Hematopoietic multipotent progenitor cell treated with erythropoietin and hydrocortisone succinate and interleukin-3 and kit ligand, for 17 days (in vitro differentiated cells): ENCODE measurements at regions not wholly inside any gene's neighbourhood (a gene's known extent, or its start where the extent isn't known, plus 50 kb on each side); places are given as distances from the start of the nearest gene placed in this dataset.

ENCODE experiments used
- DNase-seq: peaks from one replicate; pipeline ENCODE4 v3.0.0-alpha.2; 2015; ENCODE audit warnings: low spot score

GRCh38 chr20:39875492-39876110 lies 813.4 kb downstream of the MAFB start:
- DNase-seq, result no peak

GRCh38 chr20:39874049-39874893 lies 814.8 kb downstream of the MAFB start:
- peak; percentile 24 for DNase-seq

GRCh38 chr20:39873286-39873685 lies 815.8 kb downstream of the MAFB start:
- no peak for DNase-seq

GRCh38 chr20:39871013-39871412 lies 818.0 kb downstream of the MAFB start:
- DNase-seq, result no peak

- no peak for DNase-seq
Observed at GRCh38 chr20:39865446-39865845, 823.6 kb downstream of the MAFB start.

GRCh38 chr20:39862470-39862891 lies 826.6 kb downstream of the MAFB start:
- no peak for DNase-seq

GRCh38 chr20:39861381-39861780 lies 827.7 kb downstream of the MAFB start:
- DNase-seq, result no peak

- no peak for DNase-seq
Observed at GRCh38 chr20:39857835-39858234, 831.2 kb downstream of the MAFB start.

- no peak for DNase-seq
Observed at GRCh38 chr20:39857187-39857586, 831.8 kb downstream of the MAFB start.

- no peak for DNase-seq
Observed at GRCh38 chr20:39855799-39856198, 833.2 kb downstream of the MAFB start.

- no peak for DNase-seq
Observed at GRCh38 chr20:39855056-39855455, 834.0 kb downstream of the MAFB start.

- no peak for DNase-seq
Observed at GRCh38 chr20:39853636-39854035, 835.4 kb downstream of the MAFB start.

- no peak for DNase-seq
Observed at GRCh38 chr20:39853050-39853449, 836.0 kb downstream of the MAFB start.

GRCh38 chr20:39851459-39851858 lies 837.6 kb downstream of the MAFB start:
- no peak for DNase-seq

- no peak for DNase-seq
Observed at GRCh38 chr20:39850821-39851330, 838.2 kb downstream of the MAFB start.

GRCh38 chr20:39850246-39850645 lies 838.8 kb downstream of the MAFB start:
- no peak for DNase-seq

GRCh38 chr20:39849664-39850063 lies 839.4 kb downstream of the MAFB start:
- no peak for DNase-seq

- DNase-seq, result no peak
Observed at GRCh38 chr20:39849171-39849570, 839.9 kb downstream of the MAFB start.

- DNase-seq, result no peak
Observed at GRCh38 chr20:39839399-39840119, 849.5 kb downstream of the MAFB start.

GRCh38 chr20:39837561-39837960 lies 851.5 kb downstream of the MAFB start:
- no peak for DNase-seq

- DNase-seq, result no peak
Observed at GRCh38 chr20:39835130-39835842, 853.8 kb downstream of the MAFB start.

GRCh38 chr20:39830903-39831302 lies 858.1 kb downstream of the MAFB start:
- DNase-seq, result no peak
